ENCODE measurements at regions not wholly inside any gene's neighbourhood (a gene's known extent, or its start where the extent isn't known, plus 50 kb on each side); places are given as distances from the start of the nearest gene placed in this dataset.

- H3K9me3 ChIP-seq (ENCODE audit: control insufficient read depth, low read length), result no peaks in the 10 kb centered on the region
- H3K9ac ChIP-seq, result no peak overlapping the region
- no peaks in the 10 kb centered on the region for H3K36me3 ChIP-seq (ENCODE audit: control insufficient read depth, insufficient read depth, low read length)
- no peak overlapping the region for H3K4me2 ChIP-seq (ENCODE audit: low read length)
- no peak overlapping the region for H2AFZ ChIP-seq
- H3K27ac ChIP-seq, result no peak overlapping the region
- no peaks in the 10 kb centered on the region for H3K4me1 ChIP-seq
- no peaks in the 10 kb centered on the region for H3K79me2 ChIP-seq
- no peak overlapping the region for H3K4me3 ChIP-seq (ENCODE audit: low read depth, low read length)
- no peak for TF ChIP-seq CTCF (IDR thresholded peaks at IDR 0.05)
- no peaks in the 10 kb centered on the region for H3K27me3 ChIP-seq (ENCODE audit: control insufficient read depth, insufficient read depth, low read length)
Measured at GRCh38 chrX:1767026-1767425, 152.2 kb downstream of the ASMT start.

- H3K9ac ChIP-seq, result no peak overlapping the region
- H2AFZ ChIP-seq, result no peak overlapping the region
- no peak overlapping the region for H3K27ac ChIP-seq
- no peaks in the 10 kb centered on the region for H3K9me3 ChIP-seq (ENCODE audit: control insufficient read depth, low read length)
- H3K4me2 ChIP-seq (ENCODE audit: low read length), result no peak overlapping the region
- no peaks in the 10 kb centered on the region for H3K36me3 ChIP-seq (ENCODE audit: control insufficient read depth, insufficient read depth, low read length)
- no peaks in the 10 kb centered on the region for H3K4me1 ChIP-seq
- H3K4me3 ChIP-seq (ENCODE audit: low read depth, low read length), result no peak overlapping the region
- no peak for TF ChIP-seq CTCF (IDR thresholded peaks at IDR 0.05)
- H3K79me2 ChIP-seq, result no peaks in the 10 kb centered on the region
- no peaks in the 10 kb centered on the region for H3K27me3 ChIP-seq (ENCODE audit: control insufficient read depth, insufficient read depth, low read length)
Measured at GRCh38 chrX:1778817-1779216, 164.0 kb downstream of the ASMT start.

- no peak for TF ChIP-seq CTCF (IDR thresholded peaks at IDR 0.05)
Measured at GRCh38 chrX:1779626-1780025, 164.8 kb downstream of the ASMT start.

GRCh38 chrX:1781766-1782165 is 166.9 kb downstream of the ASMT start:
- Histone ChIP-seq H3K4me1 (no peaks in the 10 kb centered on the region), H3K36me3 (ENCODE audit: control insufficient read depth, insufficient read depth, low read length) (no peaks in the 10 kb centered on the region), H3K27ac (no peak overlapping the region), H3K4me2 (ENCODE audit: low read length) (no peak overlapping the region), H2AFZ (no peak overlapping the region), H3K9ac (no peak overlapping the region), H3K79me2 (no peaks in the 10 kb centered on the region), H3K27me3 (ENCODE audit: control insufficient read depth, insufficient read depth, low read length) (no peaks in the 10 kb centered on the region), H3K9me3 (ENCODE audit: control insufficient read depth, low read length) (peaks cover 2% of the 10 kb centered on the region), H3K4me3 (ENCODE audit: low read depth, low read length) (no peak overlapping the region)
- no peak for TF ChIP-seq CTCF (IDR thresholded peaks at IDR 0.05)

More at GRCh38 chrX:1779626-1780025, 164.8 kb downstream of the ASMT start:
- Histone ChIP-seq H3K9me3 (ENCODE audit: control insufficient read depth, low read length) (no peaks in the 10 kb centered on the region), H3K9ac (no peak overlapping the region), H2AFZ (no peak overlapping the region), H3K4me1 (no peaks in the 10 kb centered on the region), H3K36me3 (ENCODE audit: control insufficient read depth, insufficient read depth, low read length) (no peaks in the 10 kb centered on the region), H3K4me3 (ENCODE audit: low read depth, low read length) (no peak overlapping the region), H3K79me2 (no peaks in the 10 kb centered on the region), H3K4me2 (ENCODE audit: low read length) (no peak overlapping the region), H3K27me3 (ENCODE audit: control insufficient read depth, insufficient read depth, low read length) (no peaks in the 10 kb centered on the region), H3K27ac (no peak overlapping the region)

GRCh38 chrX:1784773-1785172 is 169.9 kb downstream of the ASMT start:
- Histone ChIP-seq H3K36me3 (ENCODE audit: control insufficient read depth, insufficient read depth, low read length) (no peaks in the 10 kb centered on the region), H3K4me2 (ENCODE audit: low read length) (no peak overlapping the region), H3K27me3 (ENCODE audit: control insufficient read depth, insufficient read depth, low read length) (no peaks in the 10 kb centered on the region), H3K9ac (no peak overlapping the region), H3K4me3 (ENCODE audit: low read depth, low read length) (no peak overlapping the region), H2AFZ (no peak overlapping the region), H3K4me1 (no peaks in the 10 kb centered on the region), H3K9me3 (ENCODE audit: control insufficient read depth, low read length) (peaks cover 2% of the 10 kb centered on the region), H3K27ac (no peak overlapping the region), H3K79me2 (no peaks in the 10 kb centered on the region)
- no peak for TF ChIP-seq CTCF (IDR thresholded peaks at IDR 0.05)
